ENCODE measurements at regions not wholly inside any gene's neighbourhood (a gene's known extent, or its start where the extent isn't known, plus 50 kb on each side); places are given as distances from the start of the nearest gene placed in this dataset.
A peak's percentile ranks its signal among the peaks of the same experiment; 100 is the strongest.

- no peaks in the 10 kb centered on the region for H3K27me3 ChIP-seq (replicated peaks in 1 of 4; ENCODE audit: control insufficient read depth in 3 of 4, extremely low read depth in 1 of 4, insufficient read depth in 3 of 4, low read length in 3 of 4)
- no peak overlapping the region for H2AFZ ChIP-seq (ENCODE audit: low read length)
- H3K23me2 ChIP-seq (ENCODE audit: low read depth, low read length): no peaks in the 10 kb centered on the region
- H4K91ac ChIP-seq (replicated peaks; ENCODE audit: insufficient read length, low read length): no peak overlapping the region
- no peaks in the 10 kb centered on the region for H3K9me3 ChIP-seq (ENCODE audit: insufficient read depth in 2 of 2, low read depth in 1 of 2, low read length in 1 of 2)
- no peak overlapping the region for H2BK5ac ChIP-seq (ENCODE audit: low read depth, low read length)
- no peak overlapping the region for H2BK15ac ChIP-seq (ENCODE audit: low read length)
- H2BK20ac ChIP-seq (ENCODE audit: low read length): no peak overlapping the region
- ChIA-PET POLR2A (ENCODE audit: partially characterized antibody) (interaction anchor here (1.2 kb wide), 1 partner anchor 9 kb away, joined by 5 read pairs; no protein-coding TSS in a partner anchor), CTCF (ENCODE audit: partially characterized antibody) (interaction anchor here (1.1 kb wide), 1 partner anchor 102 kb away, joined by 3 read pairs; no protein-coding TSS in a partner anchor)
- no peak overlapping the region for H3K4me2 ChIP-seq (ENCODE audit: insufficient read depth in 1 of 2, low read depth in 2 of 2, low read length in 2 of 2)
- H4K5ac ChIP-seq (ENCODE audit: insufficient read length, low read depth, low read length): no peak overlapping the region
- TF ChIP-seq CBX8 (IDR thresholded peaks at IDR 0.05; ENCODE audit: borderline replicate concordance, low read depth, low read length) (no peak), HDAC6 (IDR thresholded peaks at IDR 0.05; ENCODE audit: low read depth, low read length) (no peak), HDAC2 (IDR thresholded peaks at IDR 0.05; ENCODE audit: borderline replicate concordance in 1 of 2, low read depth in 2 of 2, low read length in 2 of 2) (no peak), FOSL1 (IDR thresholded peaks at IDR 0.05; ENCODE audit: insufficient read depth, low read depth, low read length) (no peak), YY1 (IDR thresholded peaks at IDR 0.05; ENCODE audit: low read depth, low read length) (no peak), SIN3A (conservative IDR thresholded peaks at IDR 0.05 in 1 of 2, IDR thresholded peaks at IDR 0.05 in 1 of 2; ENCODE audit: low read depth in 1 of 2, low read length in 2 of 2) (no peak)
- no peak overlapping the region for H3K9ac ChIP-seq (replicated peaks in 1 of 4; ENCODE audit: extremely low read depth in 1 of 4, low read depth in 3 of 4, low read length in 3 of 4)
- H2AK5ac ChIP-seq (ENCODE audit: low read depth, low read length): no peak overlapping the region
- no peak overlapping the region for H3K18ac ChIP-seq (ENCODE audit: extremely low read depth, low read length)
- no peak overlapping the region for H3K27ac ChIP-seq (ENCODE audit: low read depth, low read length)
- FAIRE-seq (no peak), DNase-seq (ENCODE audit: low read depth in 1 of 2, low spot score in 2 of 2) (peak in 1 of 2 experiments; percentile 6)
- no peaks in the 10 kb centered on the region for H3K79me1 ChIP-seq (ENCODE audit: low read depth, low read length)
- no peak overlapping the region for H3K23ac ChIP-seq (ENCODE audit: insufficient read length)
- 94% methylated on average over 7 of the region's 7 CpGs; no CpG with 5 or more reads in 1 of the 2 experiments for WGBS, 2 experiments (ENCODE audit: extremely low coverage in 1 of 2, insufficient coverage in 1 of 2, insufficient read length in 1 of 2, insufficient replicate concordance in 2 of 2, low coverage in 1 of 2, low lambda C conversion rate in 2 of 2, missing lambda C conversion rate in 1 of 2)
- no peak overlapping the region for H3K4ac ChIP-seq (replicated peaks; ENCODE audit: insufficient read length, low read depth, low read length)
- H3K4me1 ChIP-seq (replicated peaks in 1 of 4; ENCODE audit: control insufficient read depth in 3 of 4, insufficient read depth in 4 of 4, low read length in 3 of 4): peaks cover 0 to 4% (median 0%) of the 10 kb centered on the region in 4 experiments; a peak in 1 of 7 replicates
- no peak overlapping the region for H3K14ac ChIP-seq (ENCODE audit: insufficient read length)
- no peak overlapping the region for H3K56ac ChIP-seq (replicated peaks; ENCODE audit: insufficient read length, low read depth, low read length)
- H4K8ac ChIP-seq (ENCODE audit: extremely low read depth, insufficient read depth, low read length): no peak overlapping the region
- H4K20me1 ChIP-seq (replicated peaks in 1 of 2; ENCODE audit: control insufficient read depth in 1 of 2, insufficient read depth in 2 of 2, low read length in 2 of 2): no peaks in the 10 kb centered on the region
- H3K36me3 ChIP-seq (ENCODE audit: control insufficient read depth in 2 of 4, insufficient read depth in 4 of 4, low read length in 3 of 4): no peaks in the 10 kb centered on the region
- H2BK12ac ChIP-seq (ENCODE audit: low read depth, low read length): no peak overlapping the region
- no peak overlapping the region for H2BK120ac ChIP-seq (replicated peaks; ENCODE audit: low read depth, low read length)
- H3K4me3 ChIP-seq (ENCODE audit: extremely low read depth in 1 of 4, insufficient read depth in 2 of 4, low read depth in 3 of 4, low read length in 4 of 4): no peak overlapping the region
- H3K79me2 ChIP-seq (ENCODE audit: control insufficient read depth in 1 of 2, insufficient read depth in 2 of 2, low read length in 2 of 2): no peaks in the 10 kb centered on the region
Observed at GRCh38 chr2:11011359-11011758, 99.6 kb downstream of the KCNF1 start.

All from H1 (cell line).